HUES64 (cell line): ENCODE measurements at regions not wholly inside any gene's neighbourhood (a gene's known extent, or its start where the extent isn't known, plus 50 kb on each side); places are given as distances from the start of the nearest gene placed in this dataset.

Source experiments
- H3K27ac ChIP-seq: 2 replicates; pipeline ENCODE4 v1.7.0; 2013; ENCODE audit warnings: low read depth, low read length, inconsistent platforms
- H3K27me3 ChIP-seq: 2 replicates; pipeline ENCODE4 v1.6.1; 2013; ENCODE audit warnings: mild to moderate bottlenecking, low read length; ENCODE audit not compliant: insufficient read depth
- H3K36me3 ChIP-seq: 2 replicates; pipeline ENCODE4 v1.6.1; 2013; ENCODE audit warnings: mild to moderate bottlenecking, low read length; ENCODE audit not compliant: insufficient read depth
- H3K4me1 ChIP-seq: 2 replicates; pipeline ENCODE4 v1.6.1; 2013; ENCODE audit warnings: mild to moderate bottlenecking, low read length, moderate library complexity; ENCODE audit not compliant: insufficient read depth
- H3K4me3 ChIP-seq: 2 replicates; pipeline ENCODE4 v1.5.1; 2013; ENCODE audit warnings: mild to moderate bottlenecking, low read length, moderate library complexity
- H3K9ac ChIP-seq: 2 replicates; pipeline ENCODE4 v1.6.1; 2013; ENCODE audit warnings: mild to moderate bottlenecking, low read depth, low read length
- H3K9me3 ChIP-seq: 2 replicates; pipeline ENCODE4 v1.6.1; 2013; ENCODE audit warnings: low read depth, low read length; ENCODE audit not compliant: insufficient read depth
- WGBS: fragments of 150-250, 120-280 bp; methylation state at CpG from one replicate; pipeline ENCODE4 v1.1.7; 2013; ENCODE audit warnings: missing lambda C conversion rate; 5-methylcytosine and 5-hydroxymethylcytosine counted together

- WGBS, result 76% methylated on average over 1 of the region's 1 CpG
- H3K4me1 ChIP-seq, result no peaks in the 10 kb centered on the region
- no peak overlapping the region for H3K4me3 ChIP-seq
- no peaks in the 10 kb centered on the region for H3K9me3 ChIP-seq
- no peak overlapping the region for H3K27ac ChIP-seq
- H3K9ac ChIP-seq, result no peak overlapping the region
- H3K36me3 ChIP-seq, result no peaks in the 10 kb centered on the region
- H3K27me3 ChIP-seq, result no peaks in the 10 kb centered on the region
Measured at GRCh38 chr22:47777426-47777825, 1015.0 kb downstream of the TBC1D22A start.

GRCh38 chr22:47776329-47776728 lies 1013.9 kb downstream of the TBC1D22A start:
- H3K9me3 ChIP-seq, result no peaks in the 10 kb centered on the region
- H3K36me3 ChIP-seq, result no peaks in the 10 kb centered on the region
- no peak overlapping the region for H3K4me3 ChIP-seq
- no peaks in the 10 kb centered on the region for H3K27me3 ChIP-seq
- 57% methylated on average over 8 of the region's 10 CpGs for WGBS
- no peak overlapping the region for H3K27ac ChIP-seq
- no peak overlapping the region for H3K9ac ChIP-seq
- H3K4me1 ChIP-seq, result no peaks in the 10 kb centered on the region

GRCh38 chr22:47775686-47776085 lies 1013.2 kb downstream of the TBC1D22A start:
- 87% methylated on average over 4 of the region's 4 CpGs for WGBS
- H3K27me3 ChIP-seq, result no peaks in the 10 kb centered on the region
- H3K9me3 ChIP-seq, result no peaks in the 10 kb centered on the region; the same call in 1 of the 2 replicates
- H3K9ac ChIP-seq, result no peak overlapping the region
- H3K4me3 ChIP-seq, result no peak overlapping the region
- no peak overlapping the region for H3K27ac ChIP-seq
- H3K4me1 ChIP-seq, result no peaks in the 10 kb centered on the region
- H3K36me3 ChIP-seq, result no peaks in the 10 kb centered on the region

GRCh38 chr22:47775191-47775590 lies 1012.7 kb downstream of the TBC1D22A start:
- H3K9me3 ChIP-seq, result no peaks in the 10 kb centered on the region; the same call in 1 of the 2 replicates
- no peaks in the 10 kb centered on the region for H3K36me3 ChIP-seq
- H3K27ac ChIP-seq, result no peak overlapping the region
- H3K27me3 ChIP-seq, result no peaks in the 10 kb centered on the region
- no peak overlapping the region for H3K9ac ChIP-seq
- 93% methylated on average over 2 of the region's 4 CpGs for WGBS
- H3K4me3 ChIP-seq, result no peak overlapping the region
- H3K4me1 ChIP-seq, result no peaks in the 10 kb centered on the region

GRCh38 chr22:47773635-47774034 lies 1011.2 kb downstream of the TBC1D22A start:
- no peaks in the 10 kb centered on the region for H3K36me3 ChIP-seq
- no peak overlapping the region for H3K4me3 ChIP-seq
- no peaks in the 10 kb centered on the region; the same call in 1 of the 2 replicates for H3K9me3 ChIP-seq
- H3K9ac ChIP-seq, result no peak overlapping the region
- H3K4me1 ChIP-seq, result no peaks in the 10 kb centered on the region
- no peaks in the 10 kb centered on the region for H3K27me3 ChIP-seq
- 67% methylated on average over 1 of the region's 2 CpGs for WGBS
- no peak overlapping the region; the same call in 1 of the 2 replicates for H3K27ac ChIP-seq

GRCh38 chr22:47772864-47773263 lies 1010.4 kb downstream of the TBC1D22A start:
- no peak overlapping the region for H3K4me3 ChIP-seq
- H3K9ac ChIP-seq, result no peak overlapping the region
- H3K4me1 ChIP-seq, result no peaks in the 10 kb centered on the region
- WGBS, result 94% methylated on average over 1 of the region's 3 CpGs
- no peak overlapping the region for H3K27ac ChIP-seq
- H3K36me3 ChIP-seq, result no peaks in the 10 kb centered on the region
- no peaks in the 10 kb centered on the region; the same call in 1 of the 2 replicates for H3K9me3 ChIP-seq
- no peaks in the 10 kb centered on the region for H3K27me3 ChIP-seq

GRCh38 chr22:47769652-47770051 lies 1007.2 kb downstream of the TBC1D22A start:
- Histone ChIP-seq H3K4me1 (no peaks in the 10 kb centered on the region), H3K36me3 (no peaks in the 10 kb centered on the region), H3K9ac (no peak overlapping the region), H3K27me3 (no peaks in the 10 kb centered on the region), H3K4me3 (no peak overlapping the region), H3K9me3 (no peaks in the 10 kb centered on the region; the same call in 1 of the 2 replicates), H3K27ac (no peak overlapping the region)
- WGBS, result 98% methylated on average over 6 of the region's 6 CpGs

- 100% methylated on average over 3 of the region's 4 CpGs for WGBS
- Histone ChIP-seq H3K9ac (no peak overlapping the region), H3K4me1 (no peaks in the 10 kb centered on the region), H3K9me3 (no peaks in the 10 kb centered on the region; the same call in 1 of the 2 replicates), H3K36me3 (no peaks in the 10 kb centered on the region), H3K27me3 (no peaks in the 10 kb centered on the region), H3K27ac (no peak overlapping the region), H3K4me3 (no peak overlapping the region)
Measured at GRCh38 chr22:47768027-47768426, 1005.6 kb downstream of the TBC1D22A start.

- H3K36me3 ChIP-seq, result no peaks in the 10 kb centered on the region
- no peak overlapping the region for H3K27ac ChIP-seq
- H3K9ac ChIP-seq, result no peak overlapping the region
- H3K4me3 ChIP-seq, result no peak overlapping the region
- 90% methylated on average over 5 of the region's 5 CpGs for WGBS
- H3K27me3 ChIP-seq, result no peaks in the 10 kb centered on the region
- no peaks in the 10 kb centered on the region for H3K4me1 ChIP-seq
- H3K9me3 ChIP-seq, result no peaks in the 10 kb centered on the region; the same call in 1 of the 2 replicates
Measured at GRCh38 chr22:47767403-47767802, 1005.0 kb downstream of the TBC1D22A start.

- H3K27me3 ChIP-seq, result no peaks in the 10 kb centered on the region
- H3K36me3 ChIP-seq, result no peaks in the 10 kb centered on the region
- no peak overlapping the region for H3K9ac ChIP-seq
- H3K4me3 ChIP-seq, result no peak overlapping the region
- no peaks in the 10 kb centered on the region for H3K4me1 ChIP-seq
- H3K9me3 ChIP-seq, result no peaks in the 10 kb centered on the region
- no peak overlapping the region for H3K27ac ChIP-seq
- 92% methylated on average over 5 of the region's 6 CpGs for WGBS
Measured at GRCh38 chr22:47765757-47766156, 1003.3 kb downstream of the TBC1D22A start.

GRCh38 chr22:47762141-47762540 lies 999.7 kb downstream of the TBC1D22A start:
- WGBS, result 89% methylated on average over 3 of the region's 3 CpGs
- Histone ChIP-seq H3K4me3 (no peak overlapping the region), H3K4me1 (no peaks in the 10 kb centered on the region), H3K27me3 (no peaks in the 10 kb centered on the region), H3K36me3 (no peaks in the 10 kb centered on the region), H3K27ac (no peak overlapping the region), H3K9me3 (no peaks in the 10 kb centered on the region), H3K9ac (no peak overlapping the region)

- H3K9ac ChIP-seq, result no peak overlapping the region
- H3K27me3 ChIP-seq, result no peaks in the 10 kb centered on the region
- no peaks in the 10 kb centered on the region for H3K9me3 ChIP-seq
- no peaks in the 10 kb centered on the region for H3K4me1 ChIP-seq
- 92% methylated on average over 3 of the region's 3 CpGs for WGBS
- H3K36me3 ChIP-seq, result no peaks in the 10 kb centered on the region
- no peak overlapping the region for H3K4me3 ChIP-seq
- no peak overlapping the region for H3K27ac ChIP-seq
Measured at GRCh38 chr22:47759909-47760308, 997.5 kb downstream of the TBC1D22A start.
